K562 (cell line): ENCODE measurements at regions not wholly inside any gene's neighbourhood (a gene's known extent, or its start where the extent isn't known, plus 50 kb on each side); places are given as distances from the start of the nearest gene placed in this dataset.

Experiments used
- ATAC-seq: fragments of 200-7000 bp; cut with Tn5 transposase; 3 replicates; pipeline ENCODE4 v1.9.1; 2020; ENCODE audit warnings: moderate library complexity
- BruUV-seq: library from RNA; stranded (reverse); fragments of 400-500 nt; replicated peaks from 2 replicates; lab custom pipeline; 2021; lab: Mats Ljungman, UMichigan
- CTCF ChIA-PET: fragments of 300-600 bp; formaldehyde crosslinking; extraction: SDS; loops from one replicate; lab custom pipeline; 2021; ENCODE audit warnings: low intra/inter-chr PET ratio; lab: Yijun Ruan, JAX
- POLR2A ChIA-PET: fragments of 300-600, 350-650 bp; sonication (Branson Sonifier 250); formaldehyde crosslinking; extraction: SDS; loops from one replicate; lab custom pipeline; 2021; ENCODE audit warnings: antibody characterized with exemption, inconsistent platforms; lab: Yijun Ruan, JAX
- DNase-seq, 4 experiments: peaks; one replicate each; pipeline versions ENCODE4 v3.0.0 to v3.0.0-alpha.2; 2011 to 2018; ENCODE audit warnings: low spot score in 3 of 4, mixed read lengths in 3 of 4; ENCODE audit errors: extremely low read depth in 1 of 4
- FAIRE-seq: peaks from 2 replicates; lab custom pipeline; 2011; peaks lifted over from hg19 to GRCh38; lab: Jason Lieb, UNC
- H2AFZ ChIP-seq: 2 replicates; pipeline ENCODE4 v1.6.0; 2011; ENCODE audit warnings: low read depth, low read length, control low read depth, inconsistent platforms
- H3K27ac ChIP-seq: fragments of 200-600 bp; 3 replicates; pipeline ENCODE4 v1.8.0; 2011; ENCODE audit warnings: low read depth, mild to moderate bottlenecking, control low read depth, inconsistent platforms, low read length, moderate library complexity, mixed read lengths; ENCODE audit errors: extremely low read depth
- H3K27me3 ChIP-seq, 2 experiments: fragments of 300-600 bp in 1 of 2; 2 replicates in 1 of 2; 3 replicates in 1 of 2; pipeline versions ENCODE4 v1.6.0 to v1.8.0; 2011; ENCODE audit warnings: inconsistent platforms in 2 of 2, low read length in 2 of 2, mild to moderate bottlenecking in 1 of 2, mixed read lengths in 1 of 2, moderate library complexity in 1 of 2; ENCODE audit not compliant: control insufficient read depth in 2 of 2, insufficient read depth in 2 of 2
- H3K36me3 ChIP-seq: fragments of 300-600 bp; 3 replicates; pipeline ENCODE4 v1.8.0; 2011; ENCODE audit warnings: mild to moderate bottlenecking, low read length, inconsistent platforms; ENCODE audit not compliant: control insufficient read depth, insufficient read depth
- H3K4me1 ChIP-seq, 2 experiments: fragments of 200-600 bp in 1 of 2; replicated peaks in 1 of 2; 2 replicates in 1 of 2; 3 replicates in 1 of 2; pipeline versions ENCODE4 v1.5.1 to v1.8.0; 2011; ENCODE audit warnings: inconsistent platforms in 2 of 2, low read length in 2 of 2, mild to moderate bottlenecking in 1 of 2, mixed read lengths in 1 of 2, moderate library complexity in 1 of 2; ENCODE audit not compliant: control insufficient read depth in 2 of 2, insufficient read depth in 2 of 2
- H3K4me2 ChIP-seq: 2 replicates; pipeline ENCODE4 v1.6.1; 2011; ENCODE audit warnings: low read length, control low read depth, inconsistent platforms, mixed read lengths; ENCODE audit not compliant: insufficient read depth
- H3K4me3 ChIP-seq: fragments of 200-600 bp; sonication (generic), shearing (Covaris generic); 2 replicates; pipeline ENCODE4 v1.5.1; 2016; ENCODE audit warnings: control low read depth, inconsistent platforms
- H3K79me2 ChIP-seq: fragments of 200-600 bp; 3 replicates; pipeline ENCODE4 v1.8.0; 2011; ENCODE audit warnings: low read length, inconsistent platforms; ENCODE audit not compliant: control insufficient read depth, insufficient read depth
- H3K9ac ChIP-seq, 2 experiments: 2 replicates each; pipeline versions ENCODE4 v1.6.0 to v1.6.1; 2011; ENCODE audit warnings: low read depth in 2 of 2, low read length in 2 of 2, control low read depth in 1 of 2, inconsistent platforms in 1 of 2, mild to moderate bottlenecking in 1 of 2, mixed read lengths in 1 of 2; ENCODE audit not compliant: insufficient read depth in 1 of 2
- H3K9me1 ChIP-seq: one replicate; pipeline ENCODE4 v1.6.0; 2011; ENCODE audit warnings: inconsistent platforms, mild to moderate bottlenecking, low read length, moderate library complexity; ENCODE audit not compliant: control insufficient read depth, insufficient read depth
- H3K9me3 ChIP-seq: replicated peaks from 2 replicates; pipeline ENCODE4 v1.5.1; 2011; ENCODE audit warnings: low read depth, low read length, inconsistent platforms; ENCODE audit not compliant: control insufficient read depth, insufficient read depth
- H4K20me1 ChIP-seq: replicated peaks from 2 replicates; pipeline ENCODE4 v1.6.1; 2011; ENCODE audit warnings: low read length, inconsistent platforms, mixed read lengths; ENCODE audit not compliant: control insufficient read depth, insufficient read depth
- CAMTA2 ChIP-seq: fragments of 250-450 bp; sonication (Bioruptor Pico); conservative IDR thresholded peaks from 2 replicates; pipeline ENCODE4 v1.5.1; 2022
- DPF2 ChIP-seq: fragments of 450-650 bp; IDR thresholded peaks from 2 replicates; pipeline ENCODE4 v1.6.1; 2016
- L3MBTL2 ChIP-seq: fragments of 450-650 bp; IDR thresholded peaks from 2 replicates; pipeline ENCODE4 v1.6.1; 2016; ENCODE audit warnings: mild to moderate bottlenecking, moderate library complexity
- LARP7 ChIP-seq: fragments of 450-650 bp; IDR thresholded peaks from 2 replicates; pipeline ENCODE4 v1.6.1; 2016
- WGBS: fragments of 100-300 bp; shearing (Covaris generic); methylation state at CpG from one replicate; pipeline ENCODE4 v1.1.6; 2016; ENCODE audit warnings: low coverage, mixed read lengths; ENCODE audit not compliant: insufficient coverage; ENCODE audit errors: missing lambda C conversion rate; 5-methylcytosine and 5-hydroxymethylcytosine counted together
- in situ Hi-C: fragments of 300-500 bp; cut with MboI; formaldehyde crosslinking; loops from 4 replicates; pipeline ENCODE4 v1.15.0; 2018; ENCODE audit warnings: inconsistent platforms, mixed read lengths
- intact Hi-C: fragments of 100-400 bp; cut with micrococcal nuclease; formaldehyde crosslinking; loops from 2 replicates; pipeline ENCODE4 v1.14.2; 2022
- TF ChIP-seq, protein P1 (sequence below): fragments of 250-450 bp; sonication (Bioruptor Pico); IDR thresholded peaks from 2 replicates; pipeline ENCODE4 v1.4.0; 2020
- TF ChIP-seq, protein P2 (sequence below): sonication (generic); formaldehyde crosslinking; IDR thresholded peaks from 2 replicates; pipeline ENCODE4 v1.8.0; 2022; ENCODE audit warnings: missing genetic modification reagents, mild to moderate bottlenecking, moderate library complexity, borderline replicate concordance
- TF ChIP-seq, protein P3 (sequence below): sonication (generic); formaldehyde crosslinking; IDR thresholded peaks from 2 replicates; pipeline ENCODE4 v1.8.1; 2023; ENCODE audit warnings: mild to moderate bottlenecking, missing genetic modification reagents
- TF ChIP-seq, protein P4 (sequence below): fragments of 450-650 bp; formaldehyde crosslinking; IDR thresholded peaks from 2 replicates; pipeline ENCODE4 v1.4.0; 2020; ENCODE audit warnings: mild to moderate bottlenecking, moderate library complexity

DNA sequence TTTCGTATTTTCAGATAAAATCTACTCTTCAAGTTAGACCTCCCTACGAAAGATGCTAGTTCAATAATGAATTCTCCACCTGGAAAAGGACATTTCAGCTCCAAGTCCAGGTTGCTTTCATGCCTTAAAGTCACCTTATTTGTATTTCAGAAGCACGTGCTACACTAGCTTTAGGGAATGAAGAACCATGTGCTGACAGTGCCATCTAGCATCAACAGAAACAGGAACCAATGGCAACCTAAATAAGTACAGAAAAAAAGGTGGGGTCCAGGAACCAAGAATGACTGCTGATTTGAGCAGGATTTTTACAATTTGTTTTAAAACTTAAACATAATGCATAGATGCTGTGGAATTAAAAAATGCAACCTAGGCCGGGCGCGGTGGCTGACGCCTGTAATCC lies 77.6 kb upstream of the SNRPN start:
- H3K27me3 ChIP-seq: no peaks in the 10 kb centered on the region
- no peaks in the 10 kb centered on the region for H4K20me1 ChIP-seq
- in situ Hi-C loops: no loop called here
- H3K4me2 ChIP-seq: no peak overlapping the region
- 3% methylated on average over 7 of the region's 7 CpGs for whole genome bisulfite sequencing
- intact Hi-C loops: no loop called here
- H3K4me1 ChIP-seq: no peaks in the 10 kb centered on the region
- H3K9me3 ChIP-seq: no peaks in the 10 kb centered on the region
- ChIA-PET CTCF (no interaction called here), POLR2A (no interaction called here)
- no peak for DNase-seq
- no TSS peak for BruUV-seq
- no peak overlapping the region for H2AFZ ChIP-seq
- no peak overlapping the region for H3K9ac ChIP-seq
- H3K27ac ChIP-seq: no peak overlapping the region
- ATAC-seq: no peak
- H3K36me3 ChIP-seq: no peaks in the 10 kb centered on the region
- H3K79me2 ChIP-seq: no peaks in the 10 kb centered on the region
- no peaks in the 10 kb centered on the region for H3K9me1 ChIP-seq
- H3K4me3 ChIP-seq: no peak overlapping the region
- FAIRE-seq: no peak
- TF ChIP-seq, protein P1, sequence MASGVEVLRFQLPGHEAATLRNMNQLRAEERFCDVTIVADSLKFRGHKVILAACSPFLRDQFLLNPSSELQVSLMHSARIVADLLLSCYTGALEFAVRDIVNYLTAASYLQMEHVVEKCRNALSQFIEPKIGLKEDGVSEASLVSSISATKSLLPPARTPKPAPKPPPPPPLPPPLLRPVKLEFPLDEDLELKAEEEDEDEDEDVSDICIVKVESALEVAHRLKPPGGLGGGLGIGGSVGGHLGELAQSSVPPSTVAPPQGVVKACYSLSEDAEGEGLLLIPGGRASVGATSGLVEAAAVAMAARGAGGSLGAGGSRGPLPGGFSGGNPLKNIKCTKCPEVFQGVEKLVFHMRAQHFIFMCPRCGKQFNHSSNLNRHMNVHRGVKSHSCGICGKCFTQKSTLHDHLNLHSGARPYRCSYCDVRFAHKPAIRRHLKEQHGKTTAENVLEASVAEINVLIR (CRISPR knock-in tag): no peak

DNA sequence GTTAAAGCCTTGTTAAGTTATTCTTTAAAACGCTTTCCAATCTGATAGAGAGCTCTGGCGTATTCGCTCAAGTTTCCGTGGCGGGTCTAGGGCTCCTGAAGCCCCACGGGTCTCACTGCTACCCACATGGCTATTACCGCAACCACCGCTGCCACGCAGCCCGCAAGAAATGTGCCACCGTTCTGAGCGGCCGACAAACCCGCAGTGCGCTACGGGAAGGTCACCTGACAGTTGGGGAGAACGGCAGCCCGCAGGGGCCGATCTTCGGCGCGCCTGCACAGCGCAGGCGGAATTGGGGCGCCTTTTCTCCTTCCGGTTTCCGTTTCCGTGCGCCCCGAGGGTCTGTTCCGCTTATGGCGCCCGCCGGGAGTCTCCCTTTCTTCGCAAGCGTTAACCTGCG lies 76.6 kb upstream of the SNRPN start:
- H3K4me2 ChIP-seq: peak overlapping the region; percentile 25; the same call in 1 of the 2 replicates
- H3K9me1 ChIP-seq: no peaks in the 10 kb centered on the region
- H4K20me1 ChIP-seq: no peaks in the 10 kb centered on the region
- 4% methylated on average over 30 of the region's 37 CpGs for WGBS
- H3K4me3 ChIP-seq: peak overlapping the region; percentile 13; the same call in 1 of the 2 replicates
- no peaks in the 10 kb centered on the region for H3K79me2 ChIP-seq
- ChIA-PET POLR2A (no interaction called here), CTCF (no interaction called here)
- no peaks in the 10 kb centered on the region for H3K9me3 ChIP-seq
- no peaks in the 10 kb centered on the region for H3K27me3 ChIP-seq
- intact Hi-C loops: no loop called here
- ATAC-seq (peak; percentile 66), DNase-seq (peak in 1 of 4 experiments; percentile 10), FAIRE-seq (no peak)
- BruUV-seq: no TSS peak
- H3K4me1 ChIP-seq: no peaks in the 10 kb centered on the region
- H2AFZ ChIP-seq: peak overlapping the region; percentile 32; the same call in 1 of the 2 replicates
- no peaks in the 10 kb centered on the region for H3K36me3 ChIP-seq
- no peak overlapping the region for H3K27ac ChIP-seq
- in situ Hi-C loops: no loop called here
- no peak overlapping the region for H3K9ac ChIP-seq
- no peak for TF ChIP-seq L3MBTL2
- TF ChIP-seq, protein P2, sequence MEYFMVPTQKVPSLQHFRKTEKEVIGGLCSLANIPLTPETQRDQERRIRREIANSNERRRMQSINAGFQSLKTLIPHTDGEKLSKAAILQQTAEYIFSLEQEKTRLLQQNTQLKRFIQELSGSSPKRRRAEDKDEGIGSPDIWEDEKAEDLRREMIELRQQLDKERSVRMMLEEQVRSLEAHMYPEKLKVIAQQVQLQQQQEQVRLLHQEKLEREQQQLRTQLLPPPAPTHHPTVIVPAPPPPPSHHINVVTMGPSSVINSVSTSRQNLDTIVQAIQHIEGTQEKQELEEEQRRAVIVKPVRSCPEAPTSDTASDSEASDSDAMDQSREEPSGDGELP: no peak
- no peak for TF ChIP-seq LARP7
- TF ChIP-seq, protein P3, sequence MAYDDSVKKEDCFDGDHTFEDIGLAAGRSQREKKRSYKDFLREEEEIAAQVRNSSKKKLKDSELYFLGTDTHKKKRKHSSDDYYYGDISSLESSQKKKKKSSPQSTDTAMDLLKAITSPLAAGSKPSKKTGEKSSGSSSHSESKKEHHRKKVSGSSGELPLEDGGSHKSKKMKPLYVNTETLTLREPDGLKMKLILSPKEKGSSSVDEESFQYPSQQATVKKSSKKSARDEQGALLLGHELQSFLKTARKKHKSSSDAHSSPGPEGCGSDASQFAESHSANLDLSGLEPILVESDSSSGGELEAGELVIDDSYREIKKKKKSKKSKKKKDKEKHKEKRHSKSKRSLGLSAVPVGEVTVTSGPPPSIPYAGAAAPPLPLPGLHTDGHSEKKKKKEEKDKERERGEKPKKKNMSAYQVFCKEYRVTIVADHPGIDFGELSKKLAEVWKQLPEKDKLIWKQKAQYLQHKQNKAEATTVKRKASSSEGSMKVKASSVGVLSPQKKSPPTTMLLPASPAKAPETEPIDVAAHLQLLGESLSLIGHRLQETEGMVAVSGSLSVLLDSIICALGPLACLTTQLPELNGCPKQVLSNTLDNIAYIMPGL (CRISPR knock-in tag): no peak
- no peak for TF ChIP-seq CAMTA2 (CRISPR knock-in tag)
- TF ChIP-seq DPF2: no peak
- TF ChIP-seq, protein P4, sequence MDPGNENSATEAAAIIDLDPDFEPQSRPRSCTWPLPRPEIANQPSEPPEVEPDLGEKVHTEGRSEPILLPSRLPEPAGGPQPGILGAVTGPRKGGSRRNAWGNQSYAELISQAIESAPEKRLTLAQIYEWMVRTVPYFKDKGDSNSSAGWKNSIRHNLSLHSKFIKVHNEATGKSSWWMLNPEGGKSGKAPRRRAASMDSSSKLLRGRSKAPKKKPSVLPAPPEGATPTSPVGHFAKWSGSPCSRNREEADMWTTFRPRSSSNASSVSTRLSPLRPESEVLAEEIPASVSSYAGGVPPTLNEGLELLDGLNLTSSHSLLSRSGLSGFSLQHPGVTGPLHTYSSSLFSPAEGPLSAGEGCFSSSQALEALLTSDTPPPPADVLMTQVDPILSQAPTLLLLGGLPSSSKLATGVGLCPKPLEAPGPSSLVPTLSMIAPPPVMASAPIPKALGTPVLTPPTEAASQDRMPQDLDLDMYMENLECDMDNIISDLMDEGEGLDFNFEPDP (CRISPR knock-in tag): no peak
